ENCODE measurements at regions not wholly inside any gene's neighbourhood (a gene's known extent, or its start where the extent isn't known, plus 50 kb on each side); places are given as distances from the start of the nearest gene placed in this dataset.

DNA sequence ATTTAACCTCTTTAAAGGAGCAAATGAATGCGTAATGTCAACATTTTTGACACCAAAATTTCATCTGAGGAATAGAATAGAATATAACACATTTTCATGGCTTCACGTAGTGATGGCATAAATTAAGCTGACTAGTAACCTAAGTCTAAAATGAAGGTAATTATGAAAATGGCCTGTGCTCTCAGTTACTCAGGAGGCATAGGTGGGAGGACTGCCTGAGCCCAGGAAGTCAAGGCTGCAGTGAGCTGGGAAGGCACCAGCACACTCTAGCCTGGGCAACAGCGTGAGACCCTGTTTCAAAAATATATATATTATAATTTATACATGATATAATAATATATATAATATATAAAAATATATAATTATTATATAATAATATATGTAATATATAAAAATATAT, 383.2 kb upstream of the ATP2B1 start:
- intact Hi-C loops (cut with DNase I): no loop called here
- no peaks in the 10 kb centered on the region for H3K9me3 ChIP-seq
- H3K4me3 ChIP-seq: no peak overlapping the region
- DNase-seq (no peak), ATAC-seq (no peak)
- H3K36me3 ChIP-seq: no peaks in the 10 kb centered on the region
- H3K27me3 ChIP-seq: no peaks in the 10 kb centered on the region
- peaks cover 0 to 13% of the 10 kb centered on the region in 2 donors for H3K4me1 ChIP-seq
- TF ChIP-seq, protein P1, sequence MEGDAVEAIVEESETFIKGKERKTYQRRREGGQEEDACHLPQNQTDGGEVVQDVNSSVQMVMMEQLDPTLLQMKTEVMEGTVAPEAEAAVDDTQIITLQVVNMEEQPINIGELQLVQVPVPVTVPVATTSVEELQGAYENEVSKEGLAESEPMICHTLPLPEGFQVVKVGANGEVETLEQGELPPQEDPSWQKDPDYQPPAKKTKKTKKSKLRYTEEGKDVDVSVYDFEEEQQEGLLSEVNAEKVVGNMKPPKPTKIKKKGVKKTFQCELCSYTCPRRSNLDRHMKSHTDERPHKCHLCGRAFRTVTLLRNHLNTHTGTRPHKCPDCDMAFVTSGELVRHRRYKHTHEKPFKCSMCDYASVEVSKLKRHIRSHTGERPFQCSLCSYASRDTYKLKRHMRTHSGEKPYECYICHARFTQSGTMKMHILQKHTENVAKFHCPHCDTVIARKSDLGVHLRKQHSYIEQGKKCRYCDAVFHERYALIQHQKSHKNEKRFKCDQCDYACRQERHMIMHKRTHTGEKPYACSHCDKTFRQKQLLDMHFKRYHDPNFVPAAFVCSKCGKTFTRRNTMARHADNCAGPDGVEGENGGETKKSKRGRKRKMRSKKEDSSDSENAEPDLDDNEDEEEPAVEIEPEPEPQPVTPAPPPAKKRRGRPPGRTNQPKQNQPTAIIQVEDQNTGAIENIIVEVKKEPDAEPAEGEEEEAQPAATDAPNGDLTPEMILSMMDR (IDR thresholded peaks at IDR 0.05): no peak
- H3K27ac ChIP-seq: no peak overlapping the region

DNA sequence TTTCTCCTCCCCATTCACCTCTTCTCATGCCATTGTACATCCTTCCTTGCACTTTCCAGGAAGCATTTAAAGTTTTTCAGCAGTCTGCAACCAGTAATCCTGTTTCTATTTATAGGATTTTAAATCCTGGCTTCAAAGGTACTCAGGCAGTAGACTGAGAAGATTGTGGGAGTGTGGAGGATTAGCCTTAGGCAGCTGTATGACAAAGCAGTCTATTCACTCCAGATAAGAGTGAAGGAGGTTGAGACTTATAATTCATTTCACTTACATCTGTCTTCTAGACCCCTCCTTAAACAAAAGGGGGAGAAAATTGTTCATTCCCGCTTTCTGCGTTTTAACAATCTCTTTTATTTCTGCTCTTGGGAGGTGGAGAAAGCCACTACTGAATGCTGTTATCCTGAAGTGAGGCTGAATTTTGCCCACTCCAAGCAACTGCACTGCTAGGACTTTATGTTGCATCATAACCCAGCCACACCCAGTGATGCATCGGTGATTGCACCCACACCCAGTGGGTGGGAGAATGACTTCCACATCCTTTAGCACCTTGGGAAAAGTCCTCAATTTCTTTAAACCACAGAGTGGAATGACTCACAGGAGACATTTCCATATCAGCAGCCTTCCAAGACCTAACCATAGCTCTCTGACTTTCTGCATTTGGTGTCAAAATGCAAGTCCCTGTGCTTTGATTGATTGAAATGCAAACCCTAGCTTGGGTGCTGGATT, 382.5 kb upstream of the ATP2B1 start:
- no peak overlapping the region for H3K27ac ChIP-seq
- H3K9me3 ChIP-seq: no peaks in the 10 kb centered on the region
- H3K4me3 ChIP-seq: no peak overlapping the region
- no peaks in the 10 kb centered on the region for H3K27me3 ChIP-seq
- peak; percentile 88 for ATAC-seq
- TF ChIP-seq, protein P1 (IDR thresholded peaks at IDR 0.05): no peak
- peak in 1 of 4 donors; percentile 39 for DNase-seq
- intact Hi-C loops (cut with DNase I): no loop called here
- peaks cover 0 to 13% of the 10 kb centered on the region in 2 donors for H3K4me1 ChIP-seq
- H3K36me3 ChIP-seq: no peaks in the 10 kb centered on the region

DNA sequence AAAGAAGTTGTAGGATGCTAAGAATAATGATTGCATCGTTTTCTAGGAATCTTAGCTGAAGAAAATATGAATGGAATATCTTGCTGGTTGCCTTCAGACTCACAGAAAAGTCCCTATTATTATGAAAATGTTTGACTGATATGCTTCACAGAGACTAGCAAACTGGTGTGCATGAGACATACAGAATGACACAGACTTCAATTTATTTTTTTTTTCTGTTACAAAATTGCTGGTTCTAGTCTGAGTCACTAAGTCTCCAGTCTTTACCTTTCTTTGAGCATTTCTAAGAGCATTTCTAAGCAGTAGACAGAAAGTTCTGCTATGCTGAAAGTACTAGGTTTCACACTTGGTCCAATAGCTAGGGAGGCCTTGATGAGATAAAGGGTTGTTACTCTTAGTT, 377.6 kb upstream of the ATP2B1 start:
- Histone ChIP-seq H3K9me3 (no peaks in the 10 kb centered on the region), H3K27me3 (no peaks in the 10 kb centered on the region), H3K27ac (no peak overlapping the region), H3K36me3 (no peaks in the 10 kb centered on the region), H3K4me3 (no peak overlapping the region), H3K4me1 (peaks cover 5 to 7% of the 10 kb centered on the region in 2 donors)
- ATAC-seq (no peak), DNase-seq (no peak)
- intact Hi-C loops (cut with DNase I): no loop called here
- TF ChIP-seq, protein P1 (IDR thresholded peaks at IDR 0.05): no peak

DNA sequence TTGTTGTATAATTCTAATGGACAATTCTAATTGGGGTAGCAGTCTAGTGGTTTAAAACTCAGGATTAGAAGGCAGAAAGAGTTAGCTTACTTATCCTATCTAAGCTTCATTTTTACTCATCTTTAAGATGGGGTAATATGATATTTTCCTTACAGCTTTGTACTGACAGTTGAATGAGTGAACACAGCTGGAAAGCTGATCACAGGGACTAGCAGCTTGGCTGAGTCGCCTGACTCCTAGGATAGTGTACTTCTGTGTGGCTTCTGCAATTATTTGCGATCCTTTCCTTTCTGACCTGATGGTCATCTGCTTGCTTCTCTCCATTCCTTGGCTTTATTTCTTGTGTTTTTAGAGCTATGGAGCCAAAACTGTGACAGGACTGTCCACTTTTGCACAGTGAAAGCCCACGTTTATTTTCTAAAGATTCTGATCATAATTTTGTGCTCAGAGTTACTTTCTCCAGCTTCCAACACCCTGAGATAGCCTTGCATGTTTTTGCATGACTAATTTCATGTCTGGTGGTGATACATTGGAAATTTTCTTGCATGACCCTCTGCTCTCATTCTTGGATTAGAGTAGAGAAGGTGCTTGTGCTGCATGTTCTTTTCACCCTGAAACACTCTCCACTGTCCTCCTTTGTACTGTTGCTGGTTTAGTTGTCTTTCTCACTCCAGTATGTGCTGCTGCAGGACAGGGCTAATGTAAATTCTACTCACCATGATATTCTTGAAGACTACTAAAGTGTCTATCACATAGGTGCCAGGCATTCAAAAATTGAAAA, 377.0 kb upstream of the ATP2B1 start:
- no peak overlapping the region for H3K4me3 ChIP-seq
- DNase-seq (peak in 1 of 4 donors; percentile 43), ATAC-seq (no peak)
- TF ChIP-seq, protein P1 (IDR thresholded peaks at IDR 0.05): no peak
- H3K9me3 ChIP-seq: no peaks in the 10 kb centered on the region
- no peak overlapping the region for H3K27ac ChIP-seq
- peaks cover 1 to 5% of the 10 kb centered on the region in 2 donors for H3K4me1 ChIP-seq
- intact Hi-C loops (cut with DNase I): no loop called here
- no peaks in the 10 kb centered on the region for H3K36me3 ChIP-seq
- no peaks in the 10 kb centered on the region for H3K27me3 ChIP-seq

DNA sequence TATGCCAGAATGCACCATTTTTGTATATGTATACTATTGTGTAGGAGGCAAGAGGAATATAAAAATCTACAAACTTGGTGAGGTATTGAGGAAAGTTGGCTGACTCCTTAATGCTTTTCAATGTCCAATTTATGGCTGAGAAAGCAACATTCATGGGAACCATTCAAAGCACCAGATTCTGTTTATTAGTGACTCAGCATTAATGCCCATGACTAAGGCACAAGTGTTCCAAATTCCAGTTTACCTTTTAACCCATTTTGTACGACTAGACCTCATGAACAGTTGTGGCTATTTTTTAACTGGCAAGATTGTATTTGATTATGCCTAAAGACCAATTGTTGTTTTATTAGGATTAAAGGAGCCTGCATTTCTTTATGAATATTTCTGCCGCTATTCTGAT, 375.4 kb upstream of the ATP2B1 start:
- H3K36me3 ChIP-seq: no peaks in the 10 kb centered on the region
- no peak overlapping the region for H3K27ac ChIP-seq
- TF ChIP-seq, protein P1 (IDR thresholded peaks at IDR 0.05): no peak
- no peaks in the 10 kb centered on the region for H3K27me3 ChIP-seq
- intact Hi-C loops (cut with DNase I): no loop called here
- peaks cover 0 to 5% of the 10 kb centered on the region in 2 donors for H3K4me1 ChIP-seq
- no peak overlapping the region for H3K4me3 ChIP-seq
- no peak for ATAC-seq
- DNase-seq: no peak
- no peaks in the 10 kb centered on the region for H3K9me3 ChIP-seq

Measured in left lung (tissue), 4 donors.